Activated CD8-positive, alpha-beta memory T cell treated with anti-CD3 and anti-CD28 coated beads, Interleukin-2, amount 50 U/mL, for 48 hours (primary cell): ENCODE measurements at regions not wholly inside any gene's neighbourhood (a gene's known extent, or its start where the extent isn't known, plus 50 kb on each side); places are given as distances from the start of the nearest gene placed in this dataset.

Experiments
- DNase-seq: peaks from one replicate; pipeline ENCODE4 v3.0.0-alpha.2; 2020

DNA sequence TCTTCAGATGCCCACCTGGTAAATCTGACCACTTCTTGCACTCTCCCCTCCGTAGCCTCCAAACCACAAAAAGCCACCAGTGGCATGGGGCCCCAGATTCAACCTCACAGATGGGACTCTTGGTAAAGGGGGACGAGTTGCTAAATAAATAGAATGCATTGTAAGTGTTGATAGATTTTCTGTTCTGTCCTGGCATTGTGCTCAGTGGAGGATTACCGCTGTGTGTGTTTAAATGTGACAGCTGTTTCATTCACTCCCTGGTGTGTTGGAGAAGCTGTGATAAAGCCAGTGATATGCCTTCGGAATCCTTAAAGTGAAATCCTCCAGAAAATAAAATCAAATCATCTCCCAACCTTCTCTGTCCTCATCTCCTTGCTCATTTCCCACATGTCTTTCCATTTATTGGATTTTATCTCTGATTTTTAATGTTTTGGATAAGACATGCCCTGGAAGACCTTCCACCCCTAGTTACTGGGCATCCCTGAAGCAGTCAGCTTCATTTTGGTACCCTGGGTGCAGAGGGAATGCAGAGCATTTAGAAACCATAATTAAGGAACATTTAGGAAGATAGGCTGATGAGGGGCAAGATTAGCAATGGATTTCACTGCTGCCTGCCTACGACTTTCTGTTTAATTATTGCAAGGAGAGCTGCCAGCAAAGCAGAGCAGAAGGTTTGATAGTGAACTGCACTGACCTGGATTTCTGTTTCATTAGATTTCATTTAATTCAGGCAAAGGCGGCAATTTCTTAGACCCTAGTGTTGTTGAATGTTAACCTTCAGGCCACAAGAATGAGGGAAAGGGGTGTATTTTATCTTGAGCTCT is 460.9 kb upstream of the KIRREL3 start:
- no peak for DNase-seq

DNA sequence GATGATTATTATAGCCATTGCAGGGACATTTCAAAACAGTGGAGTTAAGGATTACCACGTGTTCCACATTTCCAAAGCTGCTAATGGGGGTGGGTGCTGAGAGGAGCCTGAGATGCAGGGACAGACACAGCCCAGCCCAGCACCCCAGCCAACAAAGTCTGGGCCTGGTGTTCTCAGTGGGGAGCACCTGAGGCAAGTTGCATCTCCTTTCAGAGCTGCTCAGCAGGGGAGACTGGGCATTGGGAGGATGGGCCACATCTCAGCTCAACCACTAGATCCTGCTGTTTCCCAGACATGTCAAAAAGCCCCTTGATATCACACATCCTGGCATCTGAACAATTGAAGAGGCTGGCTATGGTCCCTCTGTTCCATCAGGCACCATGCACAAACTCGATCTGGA is 458.0 kb upstream of the KIRREL3 start:
- no peak for DNase-seq

DNA sequence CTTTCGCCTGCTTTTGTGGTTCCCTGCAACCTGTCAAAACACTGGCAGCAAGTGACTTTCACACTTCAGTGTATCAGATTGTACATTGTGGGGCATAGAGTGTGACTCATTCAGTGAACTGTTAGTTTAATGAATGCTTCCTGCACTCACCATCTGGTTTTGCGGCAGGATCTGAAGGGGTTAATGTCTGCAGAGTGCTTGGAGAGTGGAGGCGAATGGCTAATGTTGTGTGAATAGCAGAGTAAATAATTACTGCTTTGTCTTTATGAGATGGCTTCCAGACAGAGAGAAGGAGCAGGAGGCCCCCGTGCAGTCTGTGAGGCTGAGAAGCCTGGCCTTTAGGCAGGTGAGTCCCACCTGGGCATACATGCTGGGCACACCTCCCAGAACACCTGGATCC is 454.3 kb upstream of the KIRREL3 start:
- no peak for DNase-seq

DNA sequence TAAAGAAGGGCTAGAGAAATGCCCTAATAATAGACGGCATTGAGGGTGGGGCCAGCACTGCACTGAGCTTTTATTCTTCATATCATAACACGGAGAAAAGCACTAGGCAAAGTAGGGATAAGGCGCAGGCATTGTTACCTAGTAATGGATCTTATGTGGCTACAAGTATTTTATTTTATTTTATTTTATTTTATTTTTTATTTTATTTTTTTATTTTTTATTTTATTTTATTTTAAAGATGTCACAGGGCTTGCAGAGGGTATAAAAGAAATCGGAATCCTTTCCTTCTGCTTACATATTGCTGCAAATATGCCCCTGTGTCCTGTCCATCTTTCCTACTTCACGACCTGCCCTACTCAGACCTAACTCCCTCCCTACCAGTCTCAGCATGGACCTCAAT is 452.0 kb upstream of the KIRREL3 start:
- DNase-seq = no peak

DNA sequence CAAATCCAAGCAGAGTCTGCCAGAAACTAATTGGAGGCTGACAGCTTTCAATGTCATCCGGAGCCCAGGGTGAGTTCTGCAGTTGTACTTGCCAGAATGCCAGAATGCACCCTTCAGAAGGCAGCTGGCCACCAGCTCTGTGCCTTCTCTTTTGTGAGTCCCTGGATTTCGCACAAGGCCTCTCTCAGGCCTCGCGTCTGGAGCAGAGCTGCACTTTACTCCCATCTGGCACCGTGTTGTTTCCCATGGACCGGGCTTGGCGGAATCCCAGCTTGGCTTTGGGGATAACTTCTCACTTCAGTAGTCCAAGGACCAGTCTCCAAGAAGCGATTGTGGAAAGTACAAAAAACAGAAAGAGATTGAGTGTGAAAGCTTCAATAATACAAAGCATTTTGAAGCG is 451.3 kb upstream of the KIRREL3 start:
- DNase-seq = no peak

DNA sequence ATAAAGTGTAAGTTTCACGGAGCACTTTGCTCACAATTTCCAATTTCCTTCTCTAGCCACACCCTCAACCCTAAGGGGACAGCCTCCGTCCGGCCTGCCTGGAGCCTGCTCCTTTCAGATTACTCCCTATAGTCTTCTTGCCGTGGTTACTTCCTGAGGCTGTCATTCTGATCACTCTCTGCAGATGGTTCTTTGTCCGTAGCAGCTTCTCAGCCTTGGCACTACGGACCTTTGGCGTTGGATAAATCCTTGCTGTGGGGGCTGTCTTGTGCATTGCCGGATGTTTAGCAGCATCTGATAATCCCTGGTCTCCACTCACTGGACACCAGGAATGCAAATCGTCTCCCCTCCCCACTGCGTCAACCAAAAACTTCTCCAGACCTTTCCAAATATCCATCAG is 447.5 kb upstream of the KIRREL3 start:
- DNase-seq = no peak

DNA sequence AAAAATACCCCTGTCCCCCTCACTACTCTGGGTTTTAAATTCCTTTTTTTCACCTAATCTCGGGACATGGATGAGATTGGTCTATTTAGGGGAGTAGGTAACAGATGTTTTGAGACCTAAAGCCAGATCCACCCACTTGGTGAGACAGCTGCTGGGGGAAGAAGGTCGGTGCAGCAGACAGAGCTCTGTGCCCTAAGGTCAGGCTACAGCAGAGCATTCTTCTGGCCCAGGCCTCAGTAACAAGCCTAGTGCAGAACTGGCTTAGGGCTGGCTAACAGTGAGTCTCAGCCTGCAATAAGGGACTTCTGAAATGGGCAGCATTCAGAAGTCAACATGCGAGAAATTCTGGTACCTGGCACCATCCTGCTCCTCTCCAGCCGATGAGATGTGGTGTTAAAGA is 444.9 kb upstream of the KIRREL3 start:
- no peak for DNase-seq

DNA sequence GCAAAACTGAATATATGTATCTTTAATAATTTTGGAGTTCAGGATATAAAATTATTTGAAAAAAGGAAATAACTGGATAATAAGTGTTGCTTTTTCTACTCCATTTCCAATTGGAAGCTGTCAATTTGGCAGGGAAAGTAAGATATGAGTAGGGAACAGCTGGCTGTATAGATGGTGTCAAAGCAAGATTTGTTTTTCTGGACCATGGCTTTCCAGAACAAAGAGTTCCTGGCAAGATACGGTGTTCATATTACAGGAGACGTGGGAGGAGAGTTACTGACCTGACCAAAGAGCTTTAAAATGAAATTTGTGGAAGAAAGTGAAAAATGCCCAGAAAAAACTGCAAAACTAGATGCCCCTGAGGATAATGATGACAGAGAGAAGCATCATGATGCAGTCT is 442.7 kb upstream of the KIRREL3 start:
- DNase-seq = no peak

DNA sequence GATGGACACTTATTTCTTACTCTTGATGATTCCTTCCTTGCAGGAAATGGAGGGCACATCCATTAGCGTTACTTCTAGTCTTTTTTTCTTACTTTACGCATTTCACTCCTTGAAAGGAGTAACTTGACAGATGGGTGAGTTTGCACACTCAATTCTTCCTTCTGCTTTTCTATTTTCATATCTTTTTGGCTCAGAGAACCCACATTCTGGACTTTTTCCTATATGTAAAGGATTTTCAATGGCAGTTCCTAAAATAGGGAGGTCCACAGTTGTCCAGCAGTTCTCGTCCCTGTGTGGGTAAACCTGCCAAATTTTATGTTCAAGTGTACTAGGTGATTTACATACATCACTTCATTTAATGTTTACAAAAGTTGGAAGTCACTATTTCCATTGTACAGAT is 440.0 kb upstream of the KIRREL3 start:
- DNase-seq = no peak

DNA sequence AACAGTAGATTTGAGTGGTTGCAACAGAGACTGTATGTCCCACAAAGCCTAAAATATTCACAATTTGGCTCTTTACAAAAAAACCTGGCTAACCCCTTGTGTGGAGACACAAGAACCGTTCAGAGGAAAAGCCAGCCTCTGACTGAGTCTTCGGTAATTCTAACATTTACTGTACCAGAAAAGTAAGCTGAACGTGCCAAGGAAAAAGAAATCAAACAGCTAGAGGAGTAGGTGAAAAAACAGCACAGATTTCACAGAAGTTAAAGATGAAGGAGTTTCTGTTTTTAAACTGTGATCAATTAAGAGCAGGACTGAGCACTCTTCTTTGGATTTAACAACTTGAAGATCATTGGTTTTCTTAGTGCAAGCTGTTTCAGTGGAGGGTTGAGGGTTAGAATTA is 424.7 kb upstream of the KIRREL3 start:
- DNase-seq = no peak

DNA sequence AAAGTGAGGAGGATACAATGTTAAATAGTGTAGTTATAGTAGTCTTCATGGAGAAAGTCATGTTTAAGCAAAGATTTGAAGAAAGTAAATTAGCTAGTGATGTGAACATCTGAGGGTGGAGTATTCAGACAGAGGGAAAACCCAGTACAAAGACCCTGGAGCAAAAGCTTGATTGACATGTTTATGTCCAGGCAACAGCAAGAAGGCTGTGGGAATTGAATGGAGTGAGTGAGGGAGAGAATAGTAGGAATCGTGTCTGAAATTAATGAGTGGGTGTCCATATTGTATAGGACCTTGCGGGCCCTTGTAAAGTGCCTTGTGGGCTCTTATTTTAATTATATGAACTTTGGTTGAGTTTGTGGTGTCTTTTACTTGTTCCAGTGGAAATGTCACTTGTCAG is 424.1 kb upstream of the KIRREL3 start:
- DNase-seq = no peak

DNA sequence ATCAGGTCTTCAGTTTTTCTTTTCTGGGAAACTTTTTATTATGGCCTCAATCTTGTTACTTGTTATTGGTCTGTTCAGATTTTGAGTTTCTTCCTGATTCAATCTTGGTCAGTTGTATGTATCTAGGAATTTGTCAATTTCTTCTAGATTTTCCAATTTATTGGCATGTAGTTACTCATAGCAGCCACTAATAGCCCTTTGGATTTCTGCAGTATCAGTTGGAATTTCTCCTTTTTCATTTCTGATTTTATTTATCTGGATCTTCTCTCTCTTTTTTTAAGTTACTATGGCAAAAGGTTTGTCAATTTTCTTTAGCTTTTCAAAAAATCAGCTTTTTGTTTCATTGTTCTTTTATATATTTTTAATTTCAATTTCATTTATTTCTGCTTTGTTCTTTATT is 419.6 kb upstream of the KIRREL3 start:
- no peak for DNase-seq

DNA sequence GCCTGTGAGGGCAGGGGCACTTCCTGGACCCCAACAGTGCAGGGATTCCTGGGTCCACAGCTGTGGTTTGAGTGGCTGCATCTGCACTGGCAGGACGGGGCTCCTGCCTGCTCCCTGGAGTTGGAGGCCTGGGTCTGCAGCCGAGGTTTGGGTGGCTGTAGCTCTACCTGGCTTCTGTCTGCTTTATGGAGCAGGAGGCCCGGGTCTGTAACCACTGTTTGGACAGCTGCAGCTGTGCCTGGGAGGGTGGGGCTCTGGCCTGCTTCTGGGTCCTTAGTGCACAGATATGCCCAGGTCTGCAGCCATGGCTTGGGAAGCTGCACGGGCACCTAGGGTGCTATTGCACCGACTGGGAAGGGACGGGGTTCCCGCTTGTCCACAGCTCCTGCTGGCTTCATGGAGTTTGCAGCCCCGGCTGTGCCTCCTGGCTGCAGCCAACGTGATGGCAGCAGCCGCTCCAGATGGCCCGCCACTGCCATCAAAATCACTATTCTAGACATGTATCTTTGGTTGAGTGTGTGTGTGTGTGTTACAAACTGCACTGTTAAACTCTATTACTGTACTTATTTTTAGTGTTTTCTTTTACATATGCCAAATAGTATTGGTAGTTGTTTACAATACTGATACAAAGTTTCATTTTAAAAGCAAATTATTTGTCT is 412.3 kb upstream of the KIRREL3 start:
- no peak for DNase-seq

DNA sequence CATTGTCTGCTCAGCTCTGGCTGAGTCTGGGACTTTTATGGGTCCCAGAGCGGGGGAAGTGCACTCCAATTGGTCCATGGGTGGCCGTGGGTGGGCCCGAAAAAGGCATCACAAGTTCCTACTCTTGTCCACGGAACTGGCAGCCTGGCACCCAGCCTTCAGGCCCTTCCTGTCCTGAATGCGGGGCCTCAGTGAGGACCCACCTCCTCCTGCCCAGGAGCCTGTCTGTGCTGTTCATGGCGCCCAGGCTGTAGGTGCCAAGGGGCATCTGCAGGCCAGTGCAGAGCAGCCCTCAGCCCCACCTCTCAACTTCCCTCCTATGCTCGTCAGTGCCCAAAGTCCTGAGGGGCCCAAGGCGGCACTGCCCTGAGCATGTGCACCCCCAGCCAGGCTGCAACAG is 411.7 kb upstream of the KIRREL3 start:
- no peak for DNase-seq

DNA sequence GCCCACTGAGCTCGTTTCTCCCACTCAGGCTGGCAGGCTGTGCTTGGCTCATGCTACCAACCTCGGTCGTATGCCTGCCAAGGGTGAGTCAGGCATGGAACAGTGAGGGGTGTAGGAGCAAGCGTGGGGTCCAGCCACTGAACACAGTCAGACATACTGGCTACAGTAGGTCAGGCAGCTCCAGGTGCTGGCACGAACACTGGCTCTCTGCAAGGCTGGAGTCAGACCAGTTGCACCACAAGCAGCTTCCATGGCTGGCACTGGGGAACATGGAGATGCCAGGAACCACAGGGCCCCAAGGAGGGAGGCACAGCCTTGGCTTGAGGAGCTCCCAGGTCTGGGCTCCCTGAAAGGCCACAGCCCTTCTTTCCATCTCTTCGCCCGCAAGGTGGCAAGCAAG is 410.7 kb upstream of the KIRREL3 start:
- no peak for DNase-seq

DNA sequence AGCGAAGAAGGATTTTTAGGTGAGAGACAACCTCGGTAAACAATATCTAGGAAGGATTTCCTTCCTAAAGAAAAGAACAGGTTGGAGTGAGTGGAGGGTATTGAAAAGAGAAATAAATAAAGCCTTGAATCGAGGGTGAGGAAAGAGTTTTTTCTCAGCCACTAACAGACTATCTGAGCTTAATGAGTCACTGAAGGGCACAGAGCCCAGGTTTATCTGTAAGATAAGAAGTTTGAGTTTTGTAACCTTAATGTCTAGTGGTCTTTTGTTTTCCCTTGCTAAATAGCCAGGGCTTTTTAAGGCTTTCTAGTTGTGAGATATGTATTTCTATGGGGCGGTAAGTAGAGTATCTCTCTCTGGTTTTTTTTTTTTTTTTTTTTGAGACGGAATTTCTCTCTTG is 394.5 kb upstream of the KIRREL3 start:
- no peak for DNase-seq

DNA sequence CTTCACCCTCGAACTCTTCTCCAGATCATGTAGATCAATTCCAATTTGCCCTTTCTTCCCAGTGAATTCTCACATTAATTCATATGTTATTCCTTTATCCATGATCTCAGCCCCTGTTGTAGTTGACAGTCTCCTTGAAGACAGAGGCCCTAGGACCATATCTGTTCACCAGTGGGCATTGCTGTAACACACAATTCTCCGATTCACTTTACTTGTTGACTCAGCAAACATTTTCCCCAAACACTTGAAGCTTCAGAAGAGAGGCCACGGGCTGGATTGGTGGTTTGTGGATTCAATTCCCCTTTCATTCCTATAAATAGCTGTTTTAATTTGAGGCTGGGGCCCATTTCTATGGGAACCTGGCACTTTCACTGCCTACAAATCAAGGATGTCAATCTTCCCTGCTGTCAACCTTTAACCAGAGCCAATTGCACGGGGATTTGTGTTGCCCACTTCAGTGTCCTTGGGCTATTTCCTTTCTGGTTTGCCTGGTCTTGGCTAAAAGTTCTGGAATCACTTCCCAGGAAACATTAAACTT is 393.0 kb upstream of the KIRREL3 start:
- DNase-seq = no peak

DNA sequence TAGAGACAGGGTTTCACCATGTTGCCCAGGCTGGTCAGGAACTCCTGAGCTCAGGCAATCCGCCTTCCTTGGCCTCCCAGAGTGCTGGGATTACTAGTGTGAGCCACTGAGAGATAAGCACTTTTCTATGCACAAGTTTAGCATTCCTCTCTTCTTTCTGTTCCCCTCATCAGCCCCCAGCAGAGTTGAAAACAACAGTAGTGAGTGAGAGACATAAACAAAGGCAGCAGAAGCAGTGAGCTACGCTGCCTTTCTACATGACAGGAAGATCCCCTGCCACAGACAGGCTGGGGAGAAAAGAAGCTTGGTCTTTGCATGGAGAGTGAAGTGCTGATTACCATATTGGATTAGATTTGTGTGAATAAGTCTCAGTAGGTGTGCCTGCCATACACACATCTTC is 392.0 kb upstream of the KIRREL3 start:
- no peak for DNase-seq

DNA sequence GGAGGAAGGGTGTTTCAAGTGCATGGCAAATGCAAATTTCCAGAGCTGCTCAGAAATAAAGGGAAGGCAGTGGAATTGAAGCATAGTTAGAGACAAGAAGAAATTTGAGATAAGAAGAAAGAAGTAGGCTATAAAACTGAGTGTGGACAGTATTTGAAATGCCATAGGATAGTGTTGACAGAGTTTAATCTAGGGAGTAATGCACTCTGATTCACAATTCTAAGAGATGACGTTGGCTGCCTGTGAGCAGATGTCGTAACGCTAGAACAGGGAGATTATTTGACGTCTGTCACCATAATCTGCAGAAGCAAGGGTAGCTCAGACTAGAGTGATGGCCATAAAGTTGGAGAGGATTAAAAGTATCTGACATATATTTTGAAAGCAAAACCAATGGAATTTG is 389.9 kb upstream of the KIRREL3 start:
- DNase-seq = no peak

DNA sequence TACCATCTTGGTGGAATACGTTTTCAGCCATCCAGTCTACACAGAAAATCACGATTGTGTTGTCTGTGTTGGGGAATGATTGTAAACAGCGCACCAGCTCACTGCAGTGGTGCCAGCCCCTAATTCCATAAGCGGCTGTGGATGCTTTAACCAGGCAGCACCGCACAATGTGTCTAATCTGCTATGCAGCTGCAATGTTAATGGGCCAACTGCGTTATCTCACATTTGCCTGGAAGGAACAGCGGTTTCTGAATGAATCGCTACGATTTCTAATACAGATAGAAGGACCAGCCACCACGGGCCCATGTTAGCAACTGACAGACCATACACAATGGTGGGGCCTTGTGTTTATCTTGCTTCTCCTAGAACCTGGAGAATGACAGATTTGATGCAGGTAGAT is 384.5 kb upstream of the KIRREL3 start:
- DNase-seq = no peak

DNA sequence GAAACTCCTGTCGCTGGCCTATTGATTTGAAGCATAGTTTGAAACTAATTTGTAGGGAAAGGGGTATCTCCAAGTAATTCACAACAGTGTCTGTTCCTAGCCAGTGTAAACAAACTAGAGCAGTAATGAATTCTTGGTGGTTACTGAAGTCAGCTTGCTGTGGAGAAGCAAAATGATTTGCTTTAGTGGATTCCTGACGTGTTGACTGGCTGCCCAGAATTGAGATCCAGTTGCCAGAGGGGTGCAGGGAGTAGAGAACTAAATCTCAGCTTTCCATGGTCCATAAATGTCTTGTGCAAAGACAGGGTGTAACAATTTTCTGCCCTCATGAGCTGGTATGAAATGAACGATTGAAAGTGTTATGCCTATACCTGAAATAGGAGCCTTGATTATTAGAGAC is 382.5 kb upstream of the KIRREL3 start:
- no peak for DNase-seq

DNA sequence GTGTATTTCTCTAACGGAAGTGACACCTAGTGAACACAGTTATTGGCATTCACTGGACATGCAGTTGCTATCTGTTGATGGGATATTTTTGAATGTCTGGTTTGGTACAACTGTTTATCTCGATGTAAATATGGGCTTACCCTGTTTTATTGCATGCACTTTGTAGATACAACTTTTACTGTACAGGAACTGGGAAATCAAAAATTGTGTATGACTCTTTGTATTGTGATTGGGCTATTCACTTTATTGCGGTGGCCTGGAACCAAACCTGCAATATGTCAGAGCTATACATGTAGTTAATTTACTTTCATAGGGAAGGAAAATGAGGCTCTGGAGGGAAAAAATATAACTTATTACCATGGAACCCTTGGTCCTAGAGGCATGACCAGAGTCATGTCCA is 380.7 kb upstream of the KIRREL3 start:
- no peak for DNase-seq

DNA sequence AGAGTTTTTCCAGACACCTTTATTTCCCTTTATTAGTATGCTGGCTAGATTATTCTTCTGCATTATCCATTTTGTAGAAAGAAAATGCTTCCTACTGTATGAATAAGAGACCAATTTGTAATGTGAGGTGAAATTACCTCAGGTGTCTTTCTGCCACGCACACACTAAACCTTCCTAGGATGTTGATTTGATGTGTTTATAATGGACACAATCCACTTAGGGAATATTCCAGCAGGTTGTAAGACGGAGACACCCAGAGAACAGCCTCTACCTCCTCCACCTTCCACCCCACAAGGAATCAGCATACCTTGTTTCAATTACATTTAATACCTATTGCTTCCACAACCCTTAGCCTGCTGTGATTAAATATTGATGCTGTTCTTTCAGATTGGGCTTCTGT is 379.1 kb upstream of the KIRREL3 start:
- DNase-seq = no peak

DNA sequence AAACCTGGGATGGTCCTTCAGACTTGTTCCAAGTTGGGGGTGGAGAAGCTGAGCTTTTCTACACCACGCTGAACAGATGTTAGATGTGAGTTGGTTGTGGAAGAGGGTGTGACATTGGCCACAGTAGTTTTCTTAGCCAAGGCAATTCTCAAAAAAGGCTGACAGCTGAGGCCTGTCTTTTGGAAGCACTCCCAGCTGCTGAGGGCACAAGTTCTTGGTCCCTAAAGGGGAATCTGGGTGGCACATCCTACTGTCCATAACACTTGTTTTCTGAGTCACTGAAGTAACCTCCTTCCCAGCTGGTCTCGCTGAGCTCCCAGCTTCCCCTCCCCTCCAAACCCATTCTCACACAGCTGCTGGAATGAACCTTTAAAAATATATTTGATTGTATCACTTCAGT is 375.7 kb upstream of the KIRREL3 start:
- no peak for DNase-seq

DNA sequence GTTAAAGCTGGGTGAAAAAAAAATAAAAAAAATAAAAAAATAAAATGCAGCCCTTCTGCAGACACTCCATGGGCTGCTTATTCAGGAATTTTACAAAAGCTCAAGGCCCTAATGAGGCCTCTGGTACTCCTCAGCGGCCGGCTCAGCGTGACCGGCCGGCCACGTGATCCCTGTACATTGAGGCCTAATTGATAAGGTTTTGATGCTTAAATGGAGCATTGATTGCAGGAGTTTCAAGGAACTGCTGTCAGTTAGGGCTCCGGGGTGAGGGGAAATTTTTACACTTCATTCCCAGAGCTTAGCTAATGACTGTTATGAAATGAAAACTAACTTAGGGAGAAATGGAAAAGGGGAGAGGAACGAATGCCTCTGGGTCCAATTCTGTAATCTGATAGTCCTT is 368.8 kb upstream of the KIRREL3 start:
- DNase-seq = no peak
